ENCODE measurements at regions not wholly inside any gene's neighbourhood (a gene's known extent, or its start where the extent isn't known, plus 50 kb on each side); places are given as distances from the start of the nearest gene placed in this dataset.

GRCh38 chr4:157591245-157591644 lies 370.7 kb downstream of the GRIA2 start:
- TF ChIP-seq CTCF (IDR thresholded peaks at IDR 0.05; ENCODE audit: control insufficient read depth, insufficient read depth, low read depth, low read length, missing control alignments), result no peak
- no peak overlapping the region for H3K4me3 ChIP-seq (ENCODE audit: control insufficient read depth, low read depth, low read length)
- DNase-seq (ENCODE audit: low read depth), result no peak

- no peak for DNase-seq (ENCODE audit: low read depth)
- no peak for TF ChIP-seq CTCF (IDR thresholded peaks at IDR 0.05; ENCODE audit: control insufficient read depth, insufficient read depth, low read depth, low read length, missing control alignments)
- H3K4me3 ChIP-seq (ENCODE audit: control insufficient read depth, low read depth, low read length), result no peak overlapping the region
Measured at GRCh38 chr4:157590679-157591078, 370.2 kb downstream of the GRIA2 start.

- H3K4me3 ChIP-seq (ENCODE audit: control insufficient read depth, low read depth, low read length), result no peak overlapping the region
- no peak for DNase-seq (ENCODE audit: low read depth)
- TF ChIP-seq CTCF (IDR thresholded peaks at IDR 0.05; ENCODE audit: control insufficient read depth, insufficient read depth, low read depth, low read length, missing control alignments), result no peak
Measured at GRCh38 chr4:157587681-157588423, 367.3 kb downstream of the GRIA2 start.

- no peak for TF ChIP-seq CTCF (IDR thresholded peaks at IDR 0.05; ENCODE audit: control insufficient read depth, insufficient read depth, low read depth, low read length, missing control alignments)
- no peak for DNase-seq (ENCODE audit: low read depth)
- no peak overlapping the region for H3K4me3 ChIP-seq (ENCODE audit: control insufficient read depth, low read depth, low read length)
Measured at GRCh38 chr4:157582141-157582540, 361.6 kb downstream of the GRIA2 start.

GRCh38 chr4:157576671-157577217 lies 356.2 kb downstream of the GRIA2 start:
- DNase-seq (ENCODE audit: low read depth), result no peak
- no peak for TF ChIP-seq CTCF (IDR thresholded peaks at IDR 0.05; ENCODE audit: control insufficient read depth, insufficient read depth, low read depth, low read length, missing control alignments)
- H3K4me3 ChIP-seq (ENCODE audit: control insufficient read depth, low read depth, low read length), result no peak overlapping the region

GRCh38 chr4:157575339-157575738 lies 354.8 kb downstream of the GRIA2 start:
- H3K4me3 ChIP-seq (ENCODE audit: control insufficient read depth, low read depth, low read length), result no peak overlapping the region
- TF ChIP-seq CTCF (IDR thresholded peaks at IDR 0.05; ENCODE audit: control insufficient read depth, insufficient read depth, low read depth, low read length, missing control alignments), result no peak
- no peak for DNase-seq (ENCODE audit: low read depth)
